Neural crest cell (in vitro differentiated cells): ENCODE measurements at regions not wholly inside any gene's neighbourhood (a gene's known extent, or its start where the extent isn't known, plus 50 kb on each side); places are given as distances from the start of the nearest gene placed in this dataset.

Source experiments
- DNase-seq: peaks from one replicate; pipeline ENCODE4 v3.0.0; 2021; ENCODE audit warnings: low read depth, mixed read lengths, low spot score
- H3K27ac Mint-ChIP-seq: one replicate; pipeline ENCODE4 v1.8.0; 2021; ENCODE audit warnings: mild to moderate bottlenecking, mixed read lengths; ENCODE audit not compliant: unreplicated experiment
- H3K27me3 Mint-ChIP-seq: 2 replicates; pipeline ENCODE4 v1.8.0; 2021; ENCODE audit warnings: low read depth, mild to moderate bottlenecking, mixed read lengths
- H3K36me3 Mint-ChIP-seq: 2 replicates; pipeline ENCODE4 v1.8.0; 2021; ENCODE audit warnings: low read depth, mild to moderate bottlenecking, mixed read lengths
- H3K4me1 Mint-ChIP-seq: 2 replicates; pipeline ENCODE4 v1.8.0; 2021; ENCODE audit warnings: mixed read lengths
- H3K4me3 Mint-ChIP-seq: one replicate; pipeline ENCODE4 v1.8.0; 2021; ENCODE audit warnings: mild to moderate bottlenecking, mixed read lengths
- H3K9me3 Mint-ChIP-seq: 2 replicates; pipeline ENCODE4 v1.8.0; 2021; ENCODE audit warnings: mixed read lengths
- CTCF ChIP-seq: fragments of 200-600 bp; sonication (generic); conservative IDR thresholded peaks from 2 replicates; pipeline ENCODE4 v1.5.0; 2021; ENCODE audit warnings: antibody characterized with exemption, mild to moderate bottlenecking

GRCh38 chr3:115228266-115228665 lies 81.2 kb upstream of the ZBTB20 start:
- no peak for TF ChIP-seq CTCF
- Mint-ChIP-seq H3K4me3 (no peak overlapping the region), H3K27ac (no peak overlapping the region), H3K4me1 (no peaks in the 10 kb centered on the region), H3K36me3 (no peaks in the 10 kb centered on the region), H3K9me3 (no peaks in the 10 kb centered on the region), H3K27me3 (no peaks in the 10 kb centered on the region)
- no peak for DNase-seq

- no peak for DNase-seq
- TF ChIP-seq CTCF: no peak
- H3K9me3 Mint-ChIP-seq: no peaks in the 10 kb centered on the region
- no peak overlapping the region for H3K27ac Mint-ChIP-seq
- H3K27me3 Mint-ChIP-seq: no peaks in the 10 kb centered on the region
- H3K4me1 Mint-ChIP-seq: no peaks in the 10 kb centered on the region
- no peak overlapping the region for H3K4me3 Mint-ChIP-seq
- H3K36me3 Mint-ChIP-seq: no peaks in the 10 kb centered on the region
These were observed 85.1 kb upstream of the ZBTB20 start for GRCh38 chr3:115232167-115232566.

- no peak for DNase-seq
- Mint-ChIP-seq H3K27me3 (no peaks in the 10 kb centered on the region), H3K27ac (no peak overlapping the region), H3K9me3 (no peaks in the 10 kb centered on the region), H3K4me3 (no peak overlapping the region), H3K4me1 (no peaks in the 10 kb centered on the region), H3K36me3 (no peaks in the 10 kb centered on the region)
- TF ChIP-seq CTCF: no peak
These were observed 85.9 kb upstream of the ZBTB20 start for GRCh38 chr3:115233021-115233420.

- no peak overlapping the region for H3K27ac Mint-ChIP-seq
These were observed 89.4 kb upstream of the ZBTB20 start for GRCh38 chr3:115236496-115236895.

GRCh38 chr3:115239717-115240116 lies 92.6 kb upstream of the ZBTB20 start:
- Mint-ChIP-seq H3K4me1 (peaks cover 4% of the 10 kb centered on the region), H3K27me3 (no peaks in the 10 kb centered on the region), H3K9me3 (peaks cover 8% of the 10 kb centered on the region), H3K36me3 (no peaks in the 10 kb centered on the region), H3K27ac (peak overlapping the region; percentile 32), H3K4me3 (no peak overlapping the region)
- no peak for TF ChIP-seq CTCF
- DNase-seq: no peak

More at GRCh38 chr3:115236496-115236895, 89.4 kb upstream of the ZBTB20 start:
- Mint-ChIP-seq H3K9me3 (no peaks in the 10 kb centered on the region), H3K36me3 (no peaks in the 10 kb centered on the region), H3K4me1 (peaks cover 4% of the 10 kb centered on the region), H3K27me3 (no peaks in the 10 kb centered on the region), H3K4me3 (no peak overlapping the region)
- TF ChIP-seq CTCF: no peak
- DNase-seq: no peak

- no peaks in the 10 kb centered on the region for H3K36me3 Mint-ChIP-seq
- no peak overlapping the region for H3K27ac Mint-ChIP-seq
- peaks cover 4% of the 10 kb centered on the region for H3K4me1 Mint-ChIP-seq
- H3K4me3 Mint-ChIP-seq: no peak overlapping the region
- H3K9me3 Mint-ChIP-seq: peaks cover 8% of the 10 kb centered on the region
- no peak for TF ChIP-seq CTCF
- DNase-seq: no peak
- H3K27me3 Mint-ChIP-seq: no peaks in the 10 kb centered on the region
These were observed 97.3 kb upstream of the ZBTB20 start for GRCh38 chr3:115244350-115244749.
